GM19240 (cell line): ENCODE measurements at regions not wholly inside any gene's neighbourhood (a gene's known extent, or its start where the extent isn't known, plus 50 kb on each side); places are given as distances from the start of the nearest gene placed in this dataset.
"Not testable (repeated sequence)": the region's sequence is repeated elsewhere in the genome, so short reads cannot be mapped to it uniquely, and the experiment has no call there.

ENCODE experiments used
- DNase-seq: peaks from one replicate; pipeline ENCODE4 v3.0.0; 2011; ENCODE audit warnings: low spot score; ENCODE audit not compliant: insufficient read length

- no peak for DNase-seq
These were observed 86.3 kb upstream of the PHLPP1 start for GRCh38 chr18:62629031-62629430.

DNA sequence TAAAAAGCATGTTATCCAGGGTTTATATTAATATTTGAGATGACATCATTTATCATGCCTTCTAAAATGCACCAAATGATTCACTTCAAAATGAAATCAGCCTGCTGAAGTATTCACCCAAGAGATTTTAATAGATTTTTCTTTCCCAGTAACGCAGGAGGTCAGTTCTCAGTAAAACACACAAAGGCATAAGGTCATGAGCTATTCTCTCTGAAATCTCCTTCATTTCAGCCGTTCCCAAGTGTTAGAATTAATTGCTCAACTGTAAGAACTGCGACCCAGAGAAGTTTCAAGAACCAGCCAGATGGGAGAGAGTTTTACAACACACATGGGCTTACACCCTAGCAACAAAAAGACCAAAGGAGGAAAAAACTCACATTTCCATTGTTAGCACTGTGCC, 84.2 kb upstream of the PHLPP1 start:
- DNase-seq = no peak

DNA sequence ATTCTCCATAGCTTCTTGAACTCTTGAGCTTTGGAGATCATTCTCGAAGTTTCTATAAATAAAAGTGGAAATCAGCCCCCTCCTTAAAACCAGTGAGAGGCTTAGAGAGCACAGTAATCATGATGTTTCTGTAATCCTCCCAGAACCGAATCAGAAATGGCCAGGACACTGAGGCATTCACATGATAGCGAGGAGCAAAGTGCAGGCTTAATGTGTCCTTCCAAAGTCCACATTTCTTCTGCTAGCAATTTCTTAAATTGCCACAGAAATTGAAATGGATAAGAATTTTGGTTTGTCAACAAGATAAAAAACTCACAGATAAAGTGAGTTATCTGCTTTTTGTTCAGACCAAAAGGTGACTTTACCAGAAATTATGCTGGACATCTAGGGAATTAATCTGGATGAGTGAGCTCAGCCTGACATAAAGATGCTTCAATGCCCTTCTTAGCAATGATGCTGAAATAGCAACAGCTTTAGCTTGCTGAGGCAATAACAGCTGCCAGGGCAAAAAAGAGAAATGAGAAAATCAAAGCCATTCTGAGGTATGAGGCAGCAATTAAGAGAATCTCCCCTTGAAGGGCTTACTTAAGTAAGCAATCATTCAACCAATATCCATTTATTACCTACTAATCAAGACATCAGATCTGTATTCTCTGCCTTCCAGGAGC, 82.4 kb upstream of the PHLPP1 start:
- no peak for DNase-seq

DNA sequence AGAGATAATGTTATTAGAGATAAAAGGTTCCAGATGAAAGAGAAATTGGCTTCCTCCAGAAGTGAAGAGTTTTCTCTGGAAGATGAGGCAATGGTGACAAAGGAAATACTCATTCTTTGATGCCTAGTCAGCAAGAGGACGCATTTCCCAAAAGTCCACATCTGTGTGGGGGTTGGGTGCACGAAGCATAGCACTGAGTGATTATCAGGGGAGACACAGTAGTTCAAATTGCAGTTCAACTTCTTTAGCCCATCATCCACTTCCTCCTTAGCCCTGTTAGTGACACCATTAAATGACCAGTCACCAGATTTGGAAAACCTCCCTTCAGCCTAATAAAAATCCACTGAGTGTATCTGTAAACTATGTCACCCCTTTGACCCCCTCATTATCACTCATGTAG, 80.9 kb upstream of the PHLPP1 start:
- no peak for DNase-seq

- no peak for DNase-seq
These were observed 80.2 kb upstream of the PHLPP1 start for GRCh38 chr18:62634979-62635630.

DNA sequence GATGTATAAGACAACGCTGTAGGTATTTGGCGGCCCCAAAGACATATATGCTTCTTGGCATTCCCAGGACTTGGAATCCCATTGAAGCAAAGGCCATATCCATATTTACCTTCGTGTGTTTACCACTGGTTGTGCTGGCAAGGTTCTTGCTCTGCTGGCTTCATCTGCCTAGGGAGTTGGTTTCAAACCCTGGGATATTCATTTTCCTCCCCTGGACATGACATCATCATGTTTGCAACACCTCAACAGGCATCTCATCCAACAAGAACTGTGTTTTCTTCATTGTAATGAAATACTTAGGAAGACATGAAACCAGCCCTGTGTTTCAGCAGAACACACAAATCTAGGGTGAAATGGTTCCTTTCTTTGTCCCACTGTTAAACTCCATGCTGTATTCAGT, 77.9 kb upstream of the PHLPP1 start:
- no peak for DNase-seq

DNA sequence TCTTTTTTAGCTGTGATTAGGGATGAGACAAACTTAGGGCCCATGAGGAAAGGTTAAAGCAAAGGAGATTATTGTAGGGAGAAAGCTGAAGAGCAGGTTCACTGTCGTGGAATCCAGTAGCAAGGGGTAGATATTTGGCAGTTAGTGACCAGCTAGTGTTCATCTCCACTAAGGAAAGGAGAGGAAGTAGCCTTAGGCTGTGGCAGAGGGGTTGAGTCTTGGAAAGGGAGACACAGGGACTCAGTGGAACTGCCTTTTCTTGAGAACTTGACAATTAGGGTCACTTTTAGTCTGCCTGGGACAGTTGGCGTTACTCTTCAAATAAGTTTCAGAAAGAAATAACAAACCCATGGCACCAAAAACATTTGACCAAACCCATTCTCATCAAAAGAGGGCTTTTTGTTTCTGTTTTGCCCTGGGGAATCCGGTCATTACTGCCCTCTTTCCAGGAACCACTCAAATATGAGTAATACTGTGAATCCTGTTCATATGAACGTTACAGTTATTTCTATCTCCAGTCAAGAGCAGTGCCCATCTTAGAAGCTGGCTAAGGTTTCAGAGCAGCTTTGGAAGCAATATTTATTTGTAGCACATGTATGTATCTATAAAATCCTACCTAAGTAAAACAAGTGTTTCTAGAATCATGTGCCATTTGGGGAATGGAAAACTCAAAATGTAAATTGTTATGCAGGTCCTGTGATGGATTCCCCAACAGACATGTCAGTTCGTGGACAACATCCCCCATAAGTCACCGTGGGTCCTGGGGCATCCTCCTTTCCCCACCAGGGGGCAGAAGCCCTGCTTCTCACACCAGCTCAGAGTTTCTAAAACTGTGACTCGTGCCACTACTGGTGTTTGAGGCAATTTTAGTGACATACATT, 77.3 kb upstream of the PHLPP1 start:
- DNase-seq = peak; percentile 58

DNA sequence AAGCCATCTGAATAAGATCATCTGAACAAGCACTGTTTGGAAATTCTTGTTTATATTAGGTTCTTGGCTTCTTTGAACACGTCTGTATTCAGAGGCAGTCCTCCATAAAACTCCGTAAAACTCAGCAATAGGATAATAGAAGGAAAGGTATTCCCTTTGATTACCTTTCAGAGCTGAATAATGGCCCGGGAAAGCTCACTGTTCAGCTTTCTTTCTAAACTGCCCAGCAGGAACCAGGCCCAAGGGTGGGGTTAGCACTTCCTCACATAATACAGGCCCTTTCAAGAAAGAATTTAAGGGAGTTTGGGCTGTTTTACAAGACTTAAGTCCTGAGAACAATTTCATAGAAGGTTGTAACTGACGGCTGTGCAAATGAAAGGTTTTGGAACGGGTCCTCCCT, 72.2 kb upstream of the PHLPP1 start:
- no peak for DNase-seq

DNA sequence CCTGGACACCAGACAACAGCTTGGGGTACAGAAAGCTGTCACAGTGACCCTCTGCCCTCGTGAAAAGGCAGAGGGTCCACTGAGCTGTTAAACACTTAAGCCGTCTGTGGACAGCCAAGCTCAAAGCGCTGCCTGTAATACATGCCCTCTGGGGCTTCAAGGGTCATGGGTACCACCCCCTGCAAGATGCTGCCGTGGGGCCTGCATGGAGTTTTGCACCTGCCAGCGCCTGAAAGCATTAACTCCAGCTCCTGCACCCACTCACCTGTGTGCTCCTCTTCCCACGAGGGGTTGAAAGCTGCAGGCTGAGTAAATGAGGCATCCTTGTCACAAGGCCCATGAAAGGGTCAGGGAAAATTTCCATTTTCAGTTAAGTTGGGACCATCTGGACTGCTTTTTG, 70.6 kb upstream of the PHLPP1 start:
- DNase-seq = no peak

DNA sequence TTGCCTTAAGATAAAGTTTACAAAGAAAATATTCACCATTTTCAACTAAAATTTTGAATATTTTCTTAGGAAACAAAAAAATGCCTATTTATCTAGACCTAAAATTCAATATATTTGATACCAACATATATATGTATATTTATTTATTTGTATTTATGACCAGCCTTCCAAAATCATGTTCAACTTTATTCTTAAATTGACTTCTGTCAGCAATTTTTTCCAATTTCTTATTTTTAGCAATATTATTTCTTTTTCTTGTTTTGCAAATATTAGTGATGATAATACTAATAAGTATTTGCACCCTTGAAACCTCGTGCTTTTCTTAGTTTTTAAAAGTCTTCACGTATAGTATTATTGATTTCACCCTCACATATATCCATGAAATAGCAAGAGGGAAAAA, 68.2 kb upstream of the PHLPP1 start:
- DNase-seq = no peak

- no peak for DNase-seq
These were observed 67.2 kb upstream of the PHLPP1 start for GRCh38 chr18:62648045-62648678.

DNA sequence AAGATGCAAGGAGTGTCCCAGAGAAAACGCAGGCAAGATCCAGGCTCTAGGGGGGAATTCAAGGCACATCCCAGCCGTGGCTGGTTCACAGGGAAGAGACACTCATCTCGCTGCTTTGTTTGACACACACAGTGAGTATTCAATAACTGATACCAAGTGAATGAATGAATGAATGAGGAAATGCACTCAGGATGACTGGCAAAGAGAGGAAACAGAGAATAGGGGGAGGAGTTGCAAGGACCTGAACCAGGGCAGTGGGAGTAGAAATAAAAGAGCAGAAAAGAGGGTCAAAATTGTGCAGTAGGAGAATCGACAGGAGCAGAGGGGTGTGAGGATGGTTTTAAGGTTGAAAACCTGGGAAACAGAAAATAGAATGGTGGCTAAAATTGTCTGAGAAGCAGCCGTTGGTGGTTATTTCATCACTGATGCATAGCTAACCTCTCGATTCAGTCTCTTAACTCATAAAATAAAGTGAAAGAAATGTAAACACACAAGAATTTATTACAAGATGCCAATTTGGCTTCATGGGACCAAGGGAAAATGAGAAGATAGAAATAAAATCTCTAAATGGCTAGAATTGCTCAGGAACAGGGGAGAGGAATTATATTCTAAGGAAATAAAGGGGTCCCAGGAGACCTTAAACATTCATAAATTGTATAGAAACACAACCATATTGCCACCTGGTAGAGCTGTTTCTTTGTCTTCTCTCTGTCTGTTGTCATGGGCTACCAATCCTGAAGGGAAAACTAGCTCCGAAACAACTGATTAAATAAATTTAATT, 63.9 kb upstream of the PHLPP1 start:
- no peak for DNase-seq

GRCh38 chr18:62652057-62652629, 63.2 kb upstream of the PHLPP1 start:
- DNase-seq = not testable (repeated sequence)

DNA sequence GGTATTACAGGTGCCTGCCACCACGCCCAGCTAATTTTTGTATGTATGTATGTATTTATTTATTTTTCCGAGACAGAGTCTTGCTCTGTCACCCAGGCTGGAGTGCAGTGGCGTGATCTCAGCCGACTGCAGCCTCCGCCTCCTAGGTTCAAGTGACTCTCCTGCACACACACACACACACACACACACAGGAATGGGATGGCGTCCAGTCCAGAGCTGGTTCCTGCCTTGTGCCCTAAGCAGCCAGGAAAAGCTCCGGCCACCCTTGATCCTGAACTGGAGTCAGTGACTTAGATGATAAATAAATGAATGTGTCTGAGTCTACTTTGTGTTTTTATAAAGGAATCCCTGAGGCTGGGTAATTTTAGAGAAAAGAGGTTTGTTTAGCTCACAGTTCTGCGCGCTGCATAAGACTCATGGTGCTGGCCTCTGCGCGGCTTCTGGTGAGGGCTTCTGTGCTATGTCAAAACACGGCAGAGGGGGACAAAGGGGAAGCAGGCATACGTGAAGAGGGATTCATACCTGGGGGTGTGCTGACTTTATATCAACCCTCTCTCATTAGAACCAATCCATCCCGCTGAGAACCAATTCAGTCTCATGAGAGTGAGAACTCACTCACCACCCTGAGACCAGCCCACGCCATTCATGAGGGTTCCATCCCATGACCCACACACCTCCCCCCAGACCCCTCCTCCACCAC, 59.7 kb upstream of the PHLPP1 start:
- DNase-seq = no peak

GRCh38 chr18:62658028-62658427, 57.3 kb upstream of the PHLPP1 start:
- no peak for DNase-seq

- no peak for DNase-seq
These were observed 55.6 kb upstream of the PHLPP1 start for GRCh38 chr18:62659698-62660097.

- DNase-seq = no peak
These were observed 54.6 kb upstream of the PHLPP1 start for GRCh38 chr18:62660691-62661090.

- DNase-seq = peak; percentile 19
These were observed 51.5 kb upstream of the PHLPP1 start for GRCh38 chr18:62663731-62664336.

DNA sequence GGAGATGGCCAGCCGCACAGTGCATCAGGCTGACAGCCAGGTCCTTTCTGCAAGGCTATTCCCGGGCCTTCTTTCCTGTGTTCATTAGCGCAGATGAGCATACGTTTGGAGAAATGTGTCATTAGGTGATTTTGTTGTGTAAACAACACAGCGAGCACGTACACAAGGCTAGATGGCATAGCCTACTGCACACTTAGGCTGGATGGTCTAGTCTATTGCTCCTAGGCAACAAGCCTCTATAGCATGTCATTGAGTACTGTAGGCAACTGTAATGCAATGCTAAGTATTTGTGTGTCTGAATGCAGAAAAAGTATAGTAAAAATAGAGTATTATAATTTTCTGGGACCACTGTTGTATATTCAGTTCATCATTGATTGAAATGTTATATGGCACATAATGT, 50.9 kb upstream of the PHLPP1 start:
- no peak for DNase-seq

DNA sequence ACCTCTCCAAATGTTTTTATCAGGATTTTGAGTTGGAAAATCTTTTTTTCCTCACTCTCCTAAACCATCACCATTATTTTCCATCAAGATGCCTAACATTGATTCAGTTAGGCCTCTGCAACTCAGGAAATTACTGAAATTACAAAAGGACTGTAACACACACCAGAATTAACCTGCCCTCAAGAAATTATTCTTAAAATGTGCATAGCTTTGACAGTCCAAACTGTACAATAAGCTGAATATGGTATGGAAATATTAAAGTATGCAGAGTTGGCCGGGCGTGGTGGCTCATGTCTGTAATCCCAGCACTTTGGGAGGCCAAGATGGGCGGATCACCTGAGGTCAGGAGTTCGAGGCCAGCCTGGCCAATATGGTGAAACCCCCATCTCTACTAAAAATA, 50.2 kb upstream of the PHLPP1 start:
- no peak for DNase-seq
